Activated CD8-positive, alpha-beta memory T cell treated with anti-CD3 and anti-CD28 coated beads, Interleukin-2, amount 10 ng/mL, durations not matched to agents 7 days and 5 days (primary cell): ENCODE measurements at regions not wholly inside any gene's neighbourhood (a gene's known extent, or its start where the extent isn't known, plus 50 kb on each side); places are given as distances from the start of the nearest gene placed in this dataset.

Experiments used
- ATAC-seq: fragments of 150-1000 bp; cut with Tn5 transposase; one replicate; pipeline ENCODE4 v1.10.0; 2021; ENCODE audit warnings: moderate library complexity
- CTCF ChIA-PET: fragments of 350-600 bp; sonication (Branson Sonifier 250); formaldehyde crosslinking; loops from one replicate; lab custom pipeline; 2021; ENCODE audit warnings: antibody characterized with exemption; lab: Charles Lee
- DNase-seq: peaks from one replicate; pipeline ENCODE4 v3.0.0-alpha.2; 2020
- H3K27ac Mint-ChIP-seq: one replicate; pipeline ENCODE4 v1.8.0; 2021; ENCODE audit warnings: mild to moderate bottlenecking, mixed read lengths
- H3K27me3 Mint-ChIP-seq: one replicate; pipeline ENCODE4 v1.8.0; 2021; ENCODE audit warnings: mixed read lengths
- H3K36me3 Mint-ChIP-seq: one replicate; pipeline ENCODE4 v1.8.0; 2021; ENCODE audit warnings: mild to moderate bottlenecking, mixed read lengths
- H3K4me1 Mint-ChIP-seq: one replicate; pipeline ENCODE4 v1.8.0; 2021; ENCODE audit warnings: mixed read lengths
- H3K4me3 Mint-ChIP-seq: one replicate; pipeline ENCODE4 v1.8.0; 2021; ENCODE audit warnings: mild to moderate bottlenecking, moderate library complexity, mixed read lengths
- H3K9me3 Mint-ChIP-seq: one replicate; pipeline ENCODE4 v1.8.0; 2022; ENCODE audit warnings: low read depth, mixed read lengths

DNA sequence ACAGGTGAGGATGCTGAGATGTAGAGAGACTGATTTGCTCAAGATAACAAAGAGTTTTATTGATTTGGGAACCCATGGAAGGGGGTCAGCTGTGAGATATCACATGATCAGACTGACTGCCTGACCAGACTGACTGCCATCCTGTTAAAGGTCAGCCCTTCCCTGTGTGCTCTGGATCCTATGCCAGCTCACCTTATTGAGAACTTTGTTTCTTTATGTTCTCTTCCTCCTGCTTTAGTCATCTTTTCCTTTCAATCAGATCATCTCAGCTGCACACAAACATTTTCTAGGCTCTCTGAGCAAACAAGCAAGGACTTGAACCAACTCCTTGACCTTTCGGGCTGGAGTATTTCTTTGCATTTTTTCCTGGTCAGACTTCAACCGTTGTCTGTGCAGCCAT is 50.0 kb upstream of the MTPN start:
- DNase-seq (no peak), ATAC-seq (no peak)
- Mint-ChIP-seq H3K4me1 (peaks cover 13% of the 10 kb centered on the region), H3K27ac (no peak overlapping the region), H3K9me3 (no peaks in the 10 kb centered on the region), H3K36me3 (peaks cover 2% of the 10 kb centered on the region), H3K27me3 (peaks cover 2% of the 10 kb centered on the region), H3K4me3 (no peak overlapping the region)
- CTCF ChIA-PET, result interaction anchor here (0.7 kb wide), 1 partner anchor 17 kb away, joined by 3 read pairs; no protein-coding TSS in a partner anchor
